Psoas muscle (tissue), 7 donors: ENCODE measurements at regions not wholly inside any gene's neighbourhood (a gene's known extent, or its start where the extent isn't known, plus 50 kb on each side); places are given as distances from the start of the nearest gene placed in this dataset.
"Not testable (repeated sequence)": the region's sequence is repeated elsewhere in the genome, so short reads cannot be mapped to it uniquely, and the experiment has no call there.

Source experiments
- ATAC-seq, 4 donors: fragments of 200-7000 bp; cut with Tn5 transposase; one replicate each; pipeline ENCODE4 v1.9.1; 2020; ENCODE audit warnings: moderate library complexity in 3 of 4, mild to moderate bottlenecking in 2 of 4
- DNase-seq, 2 donors: peaks; one replicate each; pipeline ENCODE4 v3.0.0-alpha.2; 2020
- H3K27ac ChIP-seq: fragments of 200-600 bp; one replicate; pipeline ENCODE4 v1.8.0; 2022
- H3K27me3 ChIP-seq, 3 donors: fragments of 200-600 bp in 1 of 3; one replicate each; pipeline versions ENCODE4 v1.6.1 to v1.8.0; 2013 to 2022; ENCODE audit warnings: low read length in 2 of 3, mild to moderate bottlenecking in 2 of 3, moderate library complexity in 1 of 3; ENCODE audit not compliant: insufficient read depth in 3 of 3
- H3K36me3 ChIP-seq, 2 donors: fragments of 200-600 bp in 1 of 2; one replicate each; pipeline versions ENCODE4 v1.6.1 to v1.8.0; 2013 to 2022; ENCODE audit warnings: low read depth in 1 of 2, mild to moderate bottlenecking in 1 of 2, moderate library complexity in 1 of 2; ENCODE audit not compliant: insufficient read depth in 1 of 2
- H3K4me1 ChIP-seq: fragments of 200-600 bp; one replicate; pipeline ENCODE4 v1.8.0; 2022
- H3K4me3 ChIP-seq: fragments of 200-600 bp; one replicate; pipeline ENCODE4 v1.8.0; 2022; ENCODE audit warnings: mild to moderate bottlenecking
- H3K9me3 ChIP-seq: fragments of 200-600 bp; one replicate; pipeline ENCODE4 v1.8.0; 2022
- WGBS, 3 donors: extraction: QIAGEN DNeasy Blood & Tissue Kit; methylation state at CpG; one replicate each; pipeline versions ENCODE4 v1.1.6 to v1.1.7; 2013; 5-methylcytosine and 5-hydroxymethylcytosine counted together
- intact Hi-C, 2 donors: fragments of 100-400 bp; cut with DNase I; formaldehyde crosslinking; loops; one replicate each; pipeline versions ENCODE4 v1.11.0 to v1.14.2; 2022
- TF ChIP-seq, protein P1 (sequence below): fragments of 200-600 bp; IDR thresholded peaks from one replicate; pipeline ENCODE4 v1.8.0; 2022; ENCODE audit warnings: antibody characterized with exemption
- donor health status: healthy with polysubstance abuse.
- donor health status: DM: no; HTN: no; CAD: no; lungs with moderate emphysema.
- donor health status: Bipolar disorder and iron deficiency.
- donor health status: healthy.
- donor health status: DM: yes; HTN: yes; CAD: no.
- donor health status: DM: no; HTN: no; CAD: no.
- donor health status: DM: yes; HTN: yes; CAD: no.

GRCh38 chr3:159038405-159038804 lies 236.6 kb downstream of the MFSD1 start:
- TF ChIP-seq, protein P1, sequence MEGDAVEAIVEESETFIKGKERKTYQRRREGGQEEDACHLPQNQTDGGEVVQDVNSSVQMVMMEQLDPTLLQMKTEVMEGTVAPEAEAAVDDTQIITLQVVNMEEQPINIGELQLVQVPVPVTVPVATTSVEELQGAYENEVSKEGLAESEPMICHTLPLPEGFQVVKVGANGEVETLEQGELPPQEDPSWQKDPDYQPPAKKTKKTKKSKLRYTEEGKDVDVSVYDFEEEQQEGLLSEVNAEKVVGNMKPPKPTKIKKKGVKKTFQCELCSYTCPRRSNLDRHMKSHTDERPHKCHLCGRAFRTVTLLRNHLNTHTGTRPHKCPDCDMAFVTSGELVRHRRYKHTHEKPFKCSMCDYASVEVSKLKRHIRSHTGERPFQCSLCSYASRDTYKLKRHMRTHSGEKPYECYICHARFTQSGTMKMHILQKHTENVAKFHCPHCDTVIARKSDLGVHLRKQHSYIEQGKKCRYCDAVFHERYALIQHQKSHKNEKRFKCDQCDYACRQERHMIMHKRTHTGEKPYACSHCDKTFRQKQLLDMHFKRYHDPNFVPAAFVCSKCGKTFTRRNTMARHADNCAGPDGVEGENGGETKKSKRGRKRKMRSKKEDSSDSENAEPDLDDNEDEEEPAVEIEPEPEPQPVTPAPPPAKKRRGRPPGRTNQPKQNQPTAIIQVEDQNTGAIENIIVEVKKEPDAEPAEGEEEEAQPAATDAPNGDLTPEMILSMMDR: no peak
- 47 to 53% (median 53%) methylated on average over 2 of the region's 2 CpGs for WGBS, 3 donors

GRCh38 chr3:159039286-159039685 lies 237.4 kb downstream of the MFSD1 start:
- no peaks in the 10 kb centered on the region for H3K4me1 ChIP-seq
- no peaks in the 10 kb centered on the region for H3K9me3 ChIP-seq
- no peaks in the 10 kb centered on the region for H3K27me3 ChIP-seq
- intact Hi-C loops: no loop called here
- no peak overlapping the region for H3K27ac ChIP-seq
- H3K4me3 ChIP-seq: no peak overlapping the region
- 49 to 51% (median 50%) methylated on average over 2 of the region's 2 CpGs for WGBS, 3 donors
- ATAC-seq (no peak), DNase-seq (no peak)
- TF ChIP-seq, protein P1: no peak
- H3K36me3 ChIP-seq: no peaks in the 10 kb centered on the region

More at GRCh38 chr3:159038405-159038804, 236.6 kb downstream of the MFSD1 start:
- Histone ChIP-seq H3K9me3 (no peaks in the 10 kb centered on the region), H3K36me3 (no peaks in the 10 kb centered on the region), H3K27me3 (no peaks in the 10 kb centered on the region), H3K27ac (no peak overlapping the region), H3K4me1 (no peaks in the 10 kb centered on the region), H3K4me3 (no peak overlapping the region)
- ATAC-seq: no peak
- intact Hi-C loops: no loop called here
- DNase-seq: no peak

DNA sequence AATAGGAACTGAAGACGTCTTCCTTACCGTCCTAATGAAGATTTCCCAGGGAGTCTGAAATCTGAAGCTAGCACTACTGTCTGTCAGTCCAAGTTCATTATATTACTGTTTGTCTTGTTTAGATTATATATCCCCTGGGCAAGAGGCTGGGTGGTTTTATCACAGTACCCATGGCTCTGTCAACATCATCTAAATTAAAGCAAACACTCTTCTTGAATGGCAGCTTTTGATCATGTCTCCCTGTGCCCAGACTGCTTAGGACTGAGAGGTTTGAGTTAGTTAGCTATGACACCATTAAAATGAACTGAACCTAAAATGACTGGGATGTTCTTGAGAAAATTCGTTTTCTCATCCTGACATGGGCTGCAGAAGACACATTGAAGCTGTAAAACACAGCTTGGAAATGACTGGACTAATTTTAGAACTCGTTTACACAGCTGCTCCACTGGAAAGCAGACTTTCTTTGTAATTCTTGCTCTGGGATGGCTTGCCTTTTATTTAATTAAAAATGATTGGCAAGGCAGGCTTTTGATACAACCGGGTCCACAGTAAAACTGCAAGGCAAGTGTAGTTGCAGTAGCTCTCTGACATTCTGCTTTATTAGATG lies 243.5 kb downstream of the MFSD1 start:
- WGBS, 3 donors: 50 to 66% (median 55%) methylated on average over 5 of the region's 5 CpGs
- DNase-seq (no peak), ATAC-seq (no peak)
- H3K27ac ChIP-seq: no peak overlapping the region
- TF ChIP-seq, protein P1: no peak
- H3K4me1 ChIP-seq: no peaks in the 10 kb centered on the region
- no peaks in the 10 kb centered on the region for H3K36me3 ChIP-seq
- no peaks in the 10 kb centered on the region for H3K27me3 ChIP-seq
- intact Hi-C loops: no loop called here
- no peaks in the 10 kb centered on the region for H3K9me3 ChIP-seq
- no peak overlapping the region for H3K4me3 ChIP-seq

DNA sequence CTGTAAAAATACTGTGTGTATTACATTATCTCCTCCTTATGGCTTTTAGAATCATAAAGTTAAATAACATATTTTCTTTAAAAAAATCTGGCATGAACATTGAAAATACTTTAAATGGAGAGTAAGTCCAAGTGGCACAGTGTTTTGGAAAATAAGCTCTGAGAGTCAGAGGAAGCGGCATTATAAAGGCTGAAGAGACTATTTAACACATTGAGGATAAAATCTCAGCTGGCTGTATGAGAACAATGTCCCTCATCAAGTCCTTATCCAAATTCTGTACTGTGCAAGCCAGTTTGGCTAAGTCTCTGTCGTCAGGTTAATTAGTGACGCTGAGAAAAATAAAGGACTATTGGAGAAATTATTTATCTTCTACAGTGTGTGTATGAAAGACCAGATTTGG lies 245.5 kb downstream of the MFSD1 start:
- intact Hi-C loops: no loop called here
- no peaks in the 10 kb centered on the region for H3K4me1 ChIP-seq
- WGBS, 3 donors: 75 to 84% (median 79%) methylated on average over 3 of the region's 3 CpGs
- no peak for ATAC-seq
- H3K4me3 ChIP-seq: no peak overlapping the region
- TF ChIP-seq, protein P1: no peak
- H3K27ac ChIP-seq: no peak overlapping the region
- H3K27me3 ChIP-seq: no peaks in the 10 kb centered on the region
- DNase-seq: no peak
- H3K9me3 ChIP-seq: no peaks in the 10 kb centered on the region
- H3K36me3 ChIP-seq: no peaks in the 10 kb centered on the region

- H3K27me3 ChIP-seq, H3K9me3 ChIP-seq, H3K27ac ChIP-seq, H3K4me3 ChIP-seq, H3K4me1 ChIP-seq, ATAC-seq, intact Hi-C loops, H3K36me3 ChIP-seq, DNase-seq: not testable (repeated sequence)
- WGBS, 3 donors: 49 to 62% (median 60%) methylated on average over 1 of the region's 1 CpG
Measured at GRCh38 chr3:159052494-159052893, 250.6 kb downstream of the MFSD1 start.
